ENCODE measurements at regions not wholly inside any gene's neighbourhood (a gene's known extent, or its start where the extent isn't known, plus 50 kb on each side); places are given as distances from the start of the nearest gene placed in this dataset.

DNA sequence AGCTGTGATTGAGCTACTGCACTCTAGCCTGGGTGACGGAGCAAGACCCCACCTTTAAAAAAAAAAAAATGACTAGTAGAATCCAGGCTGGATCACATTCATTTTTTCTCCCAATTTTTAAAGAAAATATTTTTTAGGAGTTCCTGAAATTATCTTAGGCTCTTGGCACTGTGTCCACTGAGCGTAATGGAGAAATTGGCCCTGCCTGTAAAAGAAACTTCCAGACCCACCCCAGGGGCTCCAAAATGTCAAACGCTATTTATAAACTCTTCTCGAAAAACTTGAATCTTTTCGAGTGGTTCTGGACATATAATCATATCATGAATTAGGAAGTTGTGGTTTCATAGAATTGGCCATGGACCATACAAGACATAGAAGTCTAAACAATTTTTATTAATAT is 300.2 kb upstream of the RGMA start:
- ChIA-PET RAD21 (ENCODE audit: low non-redundant PET in 1 of 2, low total read pairs in 2 of 2, uncharacterized antibody in 2 of 2, unreplicated experiment in 2 of 2) (no interaction called here), POLR2A (no interaction called here), CTCF (no interaction called here)
- Histone ChIP-seq H3K4me1 (ENCODE audit: control insufficient read depth in 1 of 2, insufficient read depth in 2 of 2, low read length in 2 of 2) (no peaks in the 10 kb centered on the region), H3K27ac (ENCODE audit: low read depth, low read length) (no peak overlapping the region), H3K9me2 (ENCODE audit: insufficient read depth) (no peaks in the 10 kb centered on the region), H3K27me3 (ENCODE audit: insufficient read depth, low read length) (no peaks in the 10 kb centered on the region), H3K9ac (ENCODE audit: low read length) (no peak overlapping the region), H2AFZ (ENCODE audit: low read depth, low read length, poor library complexity, severe bottlenecking) (no peak overlapping the region), H3K36me3 (ENCODE audit: control insufficient read depth in 1 of 2, insufficient read depth in 2 of 2, low read length in 2 of 2) (no peaks in the 10 kb centered on the region), H3K4me2 (ENCODE audit: low read length) (no peak overlapping the region), H4K20me1 (ENCODE audit: insufficient read depth) (no peaks in the 10 kb centered on the region), H3K4me3 (replicated peaks in 1 of 2; ENCODE audit: low read depth in 1 of 2, low read length in 2 of 2) (no peak overlapping the region), H3K9me3 (ENCODE audit: control insufficient read depth in 1 of 2, insufficient read depth in 1 of 2, low read depth in 1 of 2, low read length in 2 of 2) (no peaks in the 10 kb centered on the region), H3K79me2 (ENCODE audit: insufficient read depth, low read length) (no peaks in the 10 kb centered on the region)
- TF ChIP-seq ELF1 (IDR thresholded peaks at IDR 0.05; ENCODE audit: borderline replicate concordance, low read depth) (no peak), EGR1 (IDR thresholded peaks at IDR 0.05; ENCODE audit: low read depth) (no peak), CBX3 (IDR thresholded peaks at IDR 0.05; ENCODE audit: low read depth) (no peak), EZH2 (IDR thresholded peaks at IDR 0.05) (no peak), EZH2phosphoT487 (IDR thresholded peaks at IDR 0.05; ENCODE audit: borderline replicate concordance) (no peak), POLR2A (IDR thresholded peaks at IDR 0.05; ENCODE audit: borderline replicate concordance, extremely low read depth, insufficient read depth, insufficient read length) (no peak), ZFX (IDR thresholded peaks at IDR 0.05) (no peak), CEBPB (IDR thresholded peaks at IDR 0.05; ENCODE audit: low read depth) (no peak), TCF7L2 (IDR thresholded peaks at IDR 0.05; ENCODE audit: borderline replicate concordance, extremely low read depth, insufficient read depth, insufficient read length) (no peak), POLR2AphosphoS5 (IDR thresholded peaks at IDR 0.05; ENCODE audit: low read depth, low read length) (no peak), SRF (IDR thresholded peaks at IDR 0.05; ENCODE audit: low read depth) (no peak), YY1 (IDR thresholded peaks at IDR 0.05; ENCODE audit: extremely low read depth, insufficient replicate concordance, low read depth, low read length) (no peak), ZNF274 (IDR thresholded peaks at IDR 0.05; ENCODE audit: low read depth, low read length) (no peak), SP1 (IDR thresholded peaks at IDR 0.05; ENCODE audit: low read depth) (no peak), SIN3A (IDR thresholded peaks at IDR 0.05; ENCODE audit: low read depth) (no peak)
- TF ChIP-seq, protein P1, sequence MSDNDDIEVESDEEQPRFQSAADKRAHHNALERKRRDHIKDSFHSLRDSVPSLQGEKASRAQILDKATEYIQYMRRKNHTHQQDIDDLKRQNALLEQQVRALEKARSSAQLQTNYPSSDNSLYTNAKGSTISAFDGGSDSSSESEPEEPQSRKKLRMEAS (IDR thresholded peaks at IDR 0.05) = no peak
- TF ChIP-seq, protein P2, sequence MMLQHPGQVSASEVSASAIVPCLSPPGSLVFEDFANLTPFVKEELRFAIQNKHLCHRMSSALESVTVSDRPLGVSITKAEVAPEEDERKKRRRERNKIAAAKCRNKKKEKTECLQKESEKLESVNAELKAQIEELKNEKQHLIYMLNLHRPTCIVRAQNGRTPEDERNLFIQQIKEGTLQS (IDR thresholded peaks at IDR 0.05) = no peak
- TF ChIP-seq, protein P3, sequence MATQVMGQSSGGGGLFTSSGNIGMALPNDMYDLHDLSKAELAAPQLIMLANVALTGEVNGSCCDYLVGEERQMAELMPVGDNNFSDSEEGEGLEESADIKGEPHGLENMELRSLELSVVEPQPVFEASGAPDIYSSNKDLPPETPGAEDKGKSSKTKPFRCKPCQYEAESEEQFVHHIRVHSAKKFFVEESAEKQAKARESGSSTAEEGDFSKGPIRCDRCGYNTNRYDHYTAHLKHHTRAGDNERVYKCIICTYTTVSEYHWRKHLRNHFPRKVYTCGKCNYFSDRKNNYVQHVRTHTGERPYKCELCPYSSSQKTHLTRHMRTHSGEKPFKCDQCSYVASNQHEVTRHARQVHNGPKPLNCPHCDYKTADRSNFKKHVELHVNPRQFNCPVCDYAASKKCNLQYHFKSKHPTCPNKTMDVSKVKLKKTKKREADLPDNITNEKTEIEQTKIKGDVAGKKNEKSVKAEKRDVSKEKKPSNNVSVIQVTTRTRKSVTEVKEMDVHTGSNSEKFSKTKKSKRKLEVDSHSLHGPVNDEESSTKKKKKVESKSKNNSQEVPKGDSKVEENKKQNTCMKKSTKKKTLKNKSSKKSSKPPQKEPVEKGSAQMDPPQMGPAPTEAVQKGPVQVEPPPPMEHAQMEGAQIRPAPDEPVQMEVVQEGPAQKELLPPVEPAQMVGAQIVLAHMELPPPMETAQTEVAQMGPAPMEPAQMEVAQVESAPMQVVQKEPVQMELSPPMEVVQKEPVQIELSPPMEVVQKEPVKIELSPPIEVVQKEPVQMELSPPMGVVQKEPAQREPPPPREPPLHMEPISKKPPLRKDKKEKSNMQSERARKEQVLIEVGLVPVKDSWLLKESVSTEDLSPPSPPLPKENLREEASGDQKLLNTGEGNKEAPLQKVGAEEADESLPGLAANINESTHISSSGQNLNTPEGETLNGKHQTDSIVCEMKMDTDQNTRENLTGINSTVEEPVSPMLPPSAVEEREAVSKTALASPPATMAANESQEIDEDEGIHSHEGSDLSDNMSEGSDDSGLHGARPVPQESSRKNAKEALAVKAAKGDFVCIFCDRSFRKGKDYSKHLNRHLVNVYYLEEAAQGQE (IDR thresholded peaks at IDR 0.05; ENCODE audit: low read depth) = no peak
- TF ChIP-seq, protein P4, sequence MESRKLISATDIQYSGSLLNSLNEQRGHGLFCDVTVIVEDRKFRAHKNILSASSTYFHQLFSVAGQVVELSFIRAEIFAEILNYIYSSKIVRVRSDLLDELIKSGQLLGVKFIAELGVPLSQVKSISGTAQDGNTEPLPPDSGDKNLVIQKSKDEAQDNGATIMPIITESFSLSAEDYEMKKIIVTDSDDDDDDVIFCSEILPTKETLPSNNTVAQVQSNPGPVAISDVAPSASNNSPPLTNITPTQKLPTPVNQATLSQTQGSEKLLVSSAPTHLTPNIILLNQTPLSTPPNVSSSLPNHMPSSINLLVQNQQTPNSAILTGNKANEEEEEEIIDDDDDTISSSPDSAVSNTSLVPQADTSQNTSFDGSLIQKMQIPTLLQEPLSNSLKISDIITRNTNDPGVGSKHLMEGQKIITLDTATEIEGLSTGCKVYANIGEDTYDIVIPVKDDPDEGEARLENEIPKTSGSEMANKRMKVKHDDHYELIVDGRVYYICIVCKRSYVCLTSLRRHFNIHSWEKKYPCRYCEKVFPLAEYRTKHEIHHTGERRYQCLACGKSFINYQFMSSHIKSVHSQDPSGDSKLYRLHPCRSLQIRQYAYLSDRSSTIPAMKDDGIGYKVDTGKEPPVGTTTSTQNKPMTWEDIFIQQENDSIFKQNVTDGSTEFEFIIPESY (IDR thresholded peaks at IDR 0.05; ENCODE audit: extremely low read depth, insufficient replicate concordance, low read length) = no peak
- DNase-seq (ENCODE audit: low read depth, low spot score) (no peak), ATAC-seq (no peak)
- intact Hi-C loops (cut with micrococcal nuclease) = no loop called here
- BruUV-seq (replicated peaks) = no TSS peak
